Retina (tissue), 1 donor: ENCODE measurements at regions not wholly inside any gene's neighbourhood (a gene's known extent, or its start where the extent isn't known, plus 50 kb on each side); places are given as distances from the start of the nearest gene placed in this dataset.
"Not testable (repeated sequence)": the region's sequence is repeated elsewhere in the genome, so short reads cannot be mapped to it uniquely, and the experiment has no call there.

Experiments
- DNase-seq: peaks from one replicate; pipeline ENCODE4 v3.0.0-alpha.2; 2016

DNA sequence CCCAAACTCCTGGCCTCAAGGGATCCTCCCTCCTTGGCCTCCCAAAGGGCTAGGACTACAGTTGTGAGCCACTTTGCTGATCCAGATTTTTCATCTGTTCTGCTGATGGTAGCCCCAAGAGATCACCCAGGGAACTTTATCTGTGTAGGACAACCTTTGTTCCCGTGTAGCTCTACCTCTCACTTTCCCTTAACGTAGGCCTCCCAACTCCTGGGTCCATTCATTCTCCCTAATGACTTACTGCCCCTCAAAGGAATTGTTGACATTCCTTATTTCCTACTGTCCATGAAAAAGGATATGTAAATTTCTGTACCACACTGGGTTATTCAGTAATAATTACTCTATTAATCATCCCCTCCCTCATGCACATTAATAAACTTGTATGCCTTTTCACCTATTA, 51.0 kb upstream of the PHF24 start:
- no peak for DNase-seq

DNA sequence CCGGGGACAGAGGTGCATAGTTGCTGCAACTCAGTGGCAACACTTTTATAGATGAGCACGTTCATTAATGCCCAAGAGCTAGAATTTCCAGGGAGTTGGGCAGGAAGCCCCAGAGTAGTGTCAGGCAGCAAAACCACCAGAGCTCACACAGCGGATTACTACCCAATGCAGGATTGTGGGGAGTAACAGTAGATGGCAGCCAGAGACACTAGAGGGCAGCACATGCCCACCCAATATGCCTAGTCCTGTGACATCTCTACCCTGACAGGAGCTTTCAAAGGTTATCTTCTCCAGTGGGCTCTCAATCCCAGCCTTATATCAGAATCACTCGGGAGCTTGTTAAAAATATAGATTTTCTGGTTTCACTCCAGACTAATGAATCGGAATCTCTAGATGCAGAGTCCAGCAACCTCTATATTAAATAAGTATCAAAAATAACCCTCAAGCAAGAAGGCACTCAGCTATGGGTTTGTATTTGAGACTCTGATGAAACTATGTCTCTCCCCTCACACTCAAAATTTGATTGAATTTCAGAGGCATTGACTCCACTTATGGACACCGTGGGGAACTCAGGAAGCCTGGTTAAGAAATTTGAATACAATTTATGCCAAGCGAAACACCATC, 58.4 kb upstream of the PHF24 start:
- DNase-seq, result peak; percentile 88

DNA sequence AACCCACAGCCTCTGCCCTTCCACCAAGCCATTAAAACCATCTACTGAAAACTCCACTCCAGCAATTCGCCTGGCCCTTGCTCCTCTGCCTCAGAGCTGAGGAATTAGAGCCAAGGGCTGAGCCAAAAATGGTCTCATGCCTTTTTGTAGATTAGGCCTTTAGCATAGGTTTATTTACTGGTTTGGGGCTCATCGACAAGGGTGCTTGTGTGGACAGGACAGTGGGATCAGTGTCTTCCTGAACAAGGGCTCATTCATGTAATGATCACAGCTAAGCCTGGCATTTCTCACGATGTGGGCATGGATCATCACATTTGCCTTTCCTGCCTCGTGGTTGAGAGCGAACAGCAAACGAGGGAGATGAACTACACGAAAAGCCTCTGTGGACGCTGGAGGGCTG, 59.2 kb upstream of the PHF24 start:
- DNase-seq, result no peak

DNA sequence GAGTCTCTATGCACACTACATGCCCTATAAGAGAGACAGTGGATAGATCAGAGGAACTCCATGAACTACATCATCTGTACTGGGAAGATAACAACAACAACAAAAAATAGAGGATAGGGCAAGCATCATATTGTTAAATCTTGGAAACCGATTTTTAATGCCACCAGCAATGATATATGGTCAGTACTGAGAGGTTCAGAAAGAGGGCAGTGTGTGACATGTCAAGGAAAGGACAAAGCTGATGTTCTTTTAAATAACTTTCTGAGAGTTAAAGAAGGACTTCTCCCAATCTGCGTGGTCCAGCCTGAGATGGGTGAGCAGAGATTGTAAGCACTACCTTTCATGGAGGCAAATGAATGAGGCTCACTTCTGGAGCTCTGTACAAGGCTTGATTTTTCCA, 62.0 kb upstream of the PHF24 start:
- DNase-seq, result no peak

DNA sequence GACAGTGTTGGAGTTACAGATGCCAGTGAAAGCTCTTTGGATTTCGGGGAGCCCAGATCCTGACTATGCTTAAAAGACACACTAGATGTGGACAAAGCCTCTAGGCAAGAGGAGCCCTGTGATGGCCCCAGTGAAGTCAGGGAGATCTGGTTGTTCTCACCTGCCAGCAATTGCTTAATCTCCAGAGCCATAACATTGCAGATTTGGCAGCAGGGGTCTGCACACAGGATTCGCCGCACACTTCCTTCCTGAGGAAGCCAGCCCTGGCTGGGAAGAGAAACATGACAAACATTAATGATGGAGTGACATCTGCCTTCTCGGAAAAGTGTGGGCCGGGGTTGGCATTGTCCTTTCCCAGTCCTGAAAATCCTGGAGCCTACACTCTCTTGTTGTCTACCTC, 65.2 kb upstream of the PHF24 start:
- DNase-seq, result no peak

DNA sequence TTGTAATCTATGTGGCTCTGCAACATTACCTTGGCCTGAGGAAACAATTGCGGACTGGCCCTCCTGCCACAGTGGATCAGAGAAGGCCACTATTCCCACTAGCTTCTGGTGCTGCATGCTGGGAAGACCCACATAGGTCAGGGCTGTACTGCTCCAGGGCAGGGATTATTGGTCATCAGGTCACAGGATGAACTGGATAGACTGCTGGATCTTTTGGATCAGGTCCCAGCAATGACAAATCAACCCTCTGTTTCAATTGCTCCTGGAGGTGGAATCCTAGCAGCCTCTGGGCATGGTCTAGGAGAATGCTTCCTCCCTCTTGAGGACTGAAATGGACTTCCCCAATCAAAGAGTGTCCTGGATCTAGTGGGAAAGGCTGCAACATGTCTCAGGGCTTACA, 66.7 kb upstream of the PHF24 start:
- DNase-seq, result no peak

DNA sequence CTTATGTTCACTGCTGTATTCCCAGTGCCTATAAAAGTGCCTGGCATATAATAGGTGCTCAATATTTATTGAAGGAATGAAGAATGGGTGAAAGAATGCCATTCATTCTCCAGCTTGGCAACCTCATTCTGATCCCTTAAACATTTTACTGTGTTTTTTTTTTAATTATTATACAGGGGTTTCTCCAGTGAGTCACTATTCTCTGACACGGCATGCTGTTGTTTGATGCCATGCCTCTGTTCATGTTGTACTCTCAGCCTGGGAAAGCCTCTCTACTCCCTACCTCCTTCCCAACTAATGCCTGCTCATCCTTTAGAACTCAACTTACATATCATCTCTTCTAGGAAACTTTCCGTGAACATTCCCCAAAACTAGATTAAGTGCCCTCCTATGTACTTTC, 70.2 kb upstream of the PHF24 start:
- DNase-seq, result no peak

DNA sequence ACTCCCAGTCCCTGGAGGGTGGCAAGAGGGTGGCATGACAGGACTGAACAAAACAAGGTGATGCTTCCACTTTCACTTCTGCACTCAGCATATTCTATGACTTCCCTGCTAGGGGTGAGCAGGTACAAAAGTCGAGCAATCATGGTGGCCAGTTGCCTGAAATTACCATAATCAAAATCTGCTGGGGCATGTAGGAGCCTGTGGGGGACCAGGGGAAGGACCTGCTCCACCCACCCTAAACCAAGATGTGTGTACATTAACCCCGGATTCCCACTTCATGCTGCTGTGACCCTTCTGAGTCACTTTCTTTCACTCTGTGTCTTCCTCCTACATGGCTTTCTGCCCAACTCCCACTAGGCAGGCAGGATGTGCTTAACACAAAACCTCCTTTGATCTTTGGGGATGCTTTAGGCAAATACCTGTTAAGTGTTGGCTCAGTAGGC, 73.3 kb upstream of the PHF24 start:
- DNase-seq, result no peak

DNA sequence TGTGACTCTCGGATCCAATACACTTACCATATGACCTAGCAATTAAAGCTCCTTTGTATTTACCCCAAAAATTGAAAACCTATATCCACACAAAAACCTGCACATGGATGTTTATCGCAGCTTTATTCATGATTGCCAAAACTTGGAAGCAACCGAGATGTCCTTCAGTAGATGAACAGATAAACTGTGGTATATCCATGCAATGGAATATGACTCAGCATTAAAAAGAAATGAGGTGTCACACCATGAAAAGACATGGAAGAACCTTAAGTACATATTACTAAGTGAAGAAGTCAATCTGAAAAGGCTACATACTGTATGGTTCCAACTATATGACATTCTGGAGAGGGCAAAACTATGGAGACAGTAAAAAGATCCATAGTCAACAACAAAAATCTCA, 82.0 kb upstream of the PHF24 start:
- no peak for DNase-seq

DNA sequence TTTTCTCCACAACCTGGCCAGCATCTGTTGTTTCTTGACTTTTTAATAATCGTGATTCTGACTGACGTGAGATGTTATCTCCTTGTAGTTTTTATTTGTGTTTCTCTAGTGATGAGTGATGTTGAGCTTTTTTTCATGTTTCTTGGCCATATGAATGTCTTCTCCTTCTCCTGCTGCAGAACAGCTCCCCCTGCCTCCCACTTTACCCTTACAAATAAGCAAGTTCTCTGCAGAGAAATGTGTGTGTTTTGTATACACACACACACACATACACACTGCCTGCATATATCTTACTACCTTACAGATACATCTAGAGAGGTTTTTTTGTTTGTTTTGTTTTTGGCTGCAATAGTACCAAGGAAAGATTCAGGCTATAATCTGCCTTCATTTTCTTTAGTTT, 88.7 kb upstream of the PHF24 start:
- DNase-seq, result no peak

DNA sequence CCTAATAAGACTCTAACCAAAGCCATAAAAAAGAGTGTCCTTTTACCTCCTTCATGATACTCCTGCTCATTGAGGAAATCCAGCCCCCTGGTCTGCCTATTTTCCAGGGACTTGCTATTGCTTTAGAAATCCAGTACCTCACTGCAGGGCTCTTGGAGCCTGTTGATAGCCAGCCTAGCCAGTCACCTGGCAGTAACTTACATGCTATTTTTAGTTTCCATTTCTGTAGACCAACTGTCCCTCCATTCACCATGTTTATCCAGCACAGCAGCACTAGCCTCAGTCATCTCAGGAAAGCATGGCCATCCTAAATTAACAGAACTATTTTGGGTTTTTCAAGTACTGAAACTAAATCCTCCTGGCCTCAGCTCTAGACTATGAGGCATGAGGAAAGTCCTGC, 91.5 kb upstream of the PHF24 start:
- no peak for DNase-seq

DNA sequence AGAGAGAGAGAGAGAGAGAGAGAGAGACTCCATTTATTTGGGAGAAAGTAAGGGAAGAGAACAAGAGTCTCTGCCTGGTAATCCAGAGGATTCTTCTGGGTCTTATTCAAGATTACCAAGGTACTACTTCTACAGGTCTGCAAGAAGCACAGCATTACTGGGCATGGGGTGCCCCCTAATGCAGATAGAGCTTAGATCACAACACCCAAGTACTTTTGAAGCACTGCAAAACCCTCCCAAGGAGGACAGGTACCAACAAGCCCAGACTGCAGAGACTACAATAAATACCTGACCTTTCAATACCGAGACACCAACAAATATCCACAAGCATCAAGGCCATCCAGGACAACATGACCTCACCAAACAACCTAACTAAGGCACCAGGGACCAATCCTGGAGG, 94.7 kb upstream of the PHF24 start:
- no peak for DNase-seq

DNA sequence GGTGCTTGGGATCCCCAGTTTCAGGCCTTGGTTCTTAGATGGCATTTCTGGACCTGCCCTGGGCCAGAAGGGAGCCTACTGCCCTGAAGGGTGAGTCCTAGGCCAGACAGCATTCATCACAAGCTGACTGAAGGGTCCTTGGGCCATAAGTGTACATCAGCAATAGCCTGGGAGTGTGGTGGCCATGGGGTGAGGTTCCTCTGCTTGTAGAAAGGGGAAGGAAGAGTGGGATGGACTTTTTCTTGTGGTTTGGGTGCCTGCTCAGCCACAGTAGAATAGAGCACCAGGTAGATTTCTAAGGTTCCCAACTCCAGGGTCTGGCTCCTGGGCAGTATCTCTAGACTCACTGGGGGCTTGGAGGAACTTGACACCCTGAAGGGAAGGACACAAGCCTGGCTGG, 95.2 kb upstream of the PHF24 start:
- DNase-seq, result no peak

DNA sequence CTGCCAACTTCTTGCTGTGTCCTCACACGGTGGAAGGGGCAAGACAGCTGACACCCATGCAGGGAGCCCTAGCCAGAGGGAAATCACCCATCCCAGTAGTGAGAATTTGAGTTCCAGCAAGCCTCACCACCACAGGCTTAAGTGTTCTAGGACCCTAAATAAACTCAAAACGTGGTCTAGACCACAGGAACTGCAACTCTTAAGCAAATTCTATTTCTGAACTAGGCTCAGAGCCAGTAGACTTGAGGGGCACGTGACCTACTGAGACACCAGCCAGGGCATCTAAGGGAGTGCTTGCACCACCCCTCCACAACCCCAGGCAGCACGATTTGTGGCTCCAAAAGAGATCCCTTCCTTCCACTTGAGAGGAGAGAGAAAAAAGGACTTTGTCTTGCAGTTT, 96.0 kb upstream of the PHF24 start:
- DNase-seq, result no peak

DNA sequence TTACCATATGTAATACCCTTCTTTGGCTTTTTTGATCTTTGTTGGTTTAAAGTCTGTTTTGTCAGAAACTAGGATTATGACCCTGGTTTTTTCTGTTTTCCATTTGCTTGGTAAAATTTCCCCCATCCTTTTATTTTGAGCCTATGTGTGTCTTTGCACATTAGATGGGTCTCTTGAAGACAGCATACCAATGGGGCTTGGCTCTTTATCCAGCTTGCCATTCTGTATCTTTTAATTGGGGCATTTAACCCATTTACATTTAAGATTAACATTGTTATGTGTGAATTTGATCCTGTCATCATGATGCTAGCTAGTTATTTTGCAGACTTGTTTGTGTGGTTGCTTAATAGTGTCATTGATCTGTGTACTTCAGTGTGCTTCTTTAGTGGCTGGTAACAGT, 103.1 kb upstream of the PHF24 start:
- DNase-seq, result not testable (repeated sequence)

DNA sequence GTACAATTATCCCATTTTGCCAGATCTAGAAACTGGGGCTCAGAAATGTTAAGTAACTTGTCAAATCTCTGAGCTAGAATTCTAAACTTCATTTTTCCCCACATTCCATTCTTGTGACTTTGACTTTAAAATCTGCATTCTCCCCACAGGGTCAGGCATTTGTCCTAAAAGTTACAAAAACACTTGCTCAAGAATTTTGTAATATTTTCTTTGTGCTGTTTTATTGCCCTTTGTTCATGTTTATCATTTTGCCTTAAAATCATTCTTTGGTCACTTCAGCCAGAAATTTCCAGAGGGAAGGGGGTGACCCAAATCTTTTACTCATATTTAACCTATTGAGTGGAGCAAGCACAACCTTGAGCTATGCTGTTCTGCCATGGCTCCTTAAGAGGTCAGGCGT, 120.1 kb upstream of the CCL21 start:
- DNase-seq, result no peak

DNA sequence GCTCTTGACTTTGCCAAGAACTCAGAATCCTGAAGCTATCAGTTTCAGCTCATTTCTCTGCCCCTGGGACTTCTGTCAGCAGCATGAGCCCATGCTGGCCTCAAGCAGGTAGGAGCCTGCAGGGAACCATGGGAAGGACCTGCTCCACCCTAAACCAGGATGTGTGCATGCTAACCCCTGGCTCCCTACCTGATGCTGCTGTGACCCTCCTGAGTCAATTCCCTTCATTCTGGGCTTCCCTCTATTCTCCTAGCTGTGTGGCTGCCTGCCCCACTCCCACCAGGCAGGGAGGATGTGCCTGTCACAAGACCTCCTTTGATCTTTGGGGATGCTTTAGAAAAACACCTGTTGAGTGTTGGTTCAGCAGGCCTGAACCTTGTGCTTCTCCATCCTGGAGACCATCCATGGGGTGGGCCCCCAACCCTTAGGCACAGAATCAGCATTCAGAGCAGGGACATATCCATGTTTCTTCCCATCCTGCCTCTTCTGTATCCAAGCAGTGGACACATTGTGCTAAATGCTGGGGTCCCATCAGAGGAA, 117.1 kb upstream of the CCL21 start:
- DNase-seq, result no peak

DNA sequence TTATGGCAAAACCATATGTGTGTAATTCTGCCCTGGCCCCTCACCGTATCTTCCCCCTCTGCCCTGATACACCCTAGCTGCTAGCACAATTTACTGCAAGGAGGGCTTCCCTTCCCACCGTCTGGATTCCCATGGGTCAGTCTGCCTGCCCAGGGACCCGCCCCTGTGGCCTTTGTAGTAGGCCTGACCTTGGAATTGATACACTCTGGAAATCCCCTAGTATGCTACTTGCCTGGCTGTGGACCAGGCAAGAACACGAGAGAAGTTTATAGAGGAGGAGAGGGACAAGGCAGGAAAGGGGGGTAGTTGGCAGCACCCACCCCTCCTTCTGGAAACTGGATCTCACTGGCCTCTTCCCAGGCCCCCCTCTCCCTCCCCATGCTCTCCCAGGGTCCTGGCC, 115.8 kb upstream of the CCL21 start:
- DNase-seq, result no peak

DNA sequence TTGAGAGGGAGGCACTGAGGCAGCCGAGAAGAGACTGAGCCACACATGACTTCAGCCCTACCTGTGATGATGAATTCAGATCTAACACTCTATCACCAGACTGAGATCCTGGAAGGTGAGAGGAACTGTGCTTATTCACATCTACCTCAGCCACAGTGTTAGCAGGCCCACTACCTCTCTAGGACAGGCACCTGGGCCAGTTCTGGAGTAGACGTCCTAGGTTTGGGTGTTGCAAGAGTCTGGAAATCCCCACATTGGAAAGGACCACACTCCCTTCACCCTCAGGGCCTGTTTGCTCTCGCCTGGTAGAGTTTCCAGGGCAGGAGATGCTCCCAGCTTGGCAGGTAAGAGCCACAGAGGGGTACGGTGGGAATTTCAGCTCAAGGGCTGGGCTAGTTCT, 113.8 kb upstream of the CCL21 start:
- no peak for DNase-seq

DNA sequence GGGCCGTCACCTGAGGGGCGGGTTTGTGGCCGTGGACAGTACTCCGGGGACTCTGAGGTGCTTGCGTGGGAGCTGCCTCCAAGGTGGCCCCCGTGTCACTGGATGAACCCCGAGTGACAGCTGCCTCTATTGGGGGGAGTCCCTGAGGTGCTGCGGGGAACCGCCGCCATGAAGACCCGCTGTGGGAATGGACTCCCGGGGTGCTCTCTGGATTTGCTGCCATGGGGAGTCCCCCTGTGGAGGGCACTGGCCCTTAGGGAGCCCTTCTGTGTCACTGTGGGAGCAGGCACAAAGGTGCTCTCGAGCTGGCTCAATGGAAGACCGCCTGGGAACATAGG, 100.2 kb upstream of the CCL21 start:
- peak; percentile 18 for DNase-seq

DNA sequence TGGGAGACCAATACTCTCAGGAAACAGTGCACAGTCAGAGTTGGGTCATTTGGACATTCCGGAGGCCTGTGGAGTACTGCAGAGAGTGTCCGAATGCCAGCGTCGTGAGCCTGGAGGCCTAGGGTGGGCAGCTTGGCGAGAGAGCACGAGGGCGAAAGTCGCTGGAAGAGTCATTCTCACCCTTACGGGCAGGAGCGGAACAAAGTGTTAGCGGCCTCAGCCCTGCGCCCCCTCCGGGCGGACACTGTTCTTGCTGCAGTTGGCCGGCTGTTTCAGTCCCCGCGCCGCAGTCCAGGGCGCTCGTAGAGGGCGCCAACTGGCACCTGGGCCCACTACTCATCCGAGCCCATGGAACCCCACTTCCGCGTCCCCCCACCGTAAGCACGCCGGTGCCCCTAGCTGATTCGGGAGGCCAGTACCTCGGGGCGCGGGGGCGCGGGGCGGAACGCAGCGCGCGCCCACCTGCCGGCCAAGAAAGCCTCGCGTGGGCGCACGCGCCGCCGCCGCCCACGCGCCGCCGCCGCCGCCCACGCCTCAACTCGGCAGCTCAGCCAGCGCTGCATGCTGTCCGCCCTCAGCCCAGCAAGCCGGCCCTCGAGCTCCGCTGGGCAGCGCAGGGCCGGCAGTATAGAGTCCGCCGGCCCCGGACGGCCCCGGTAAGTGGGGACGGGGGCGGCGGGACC, 99.7 kb upstream of the CCL21 start:
- peak; percentile 78 for DNase-seq

DNA sequence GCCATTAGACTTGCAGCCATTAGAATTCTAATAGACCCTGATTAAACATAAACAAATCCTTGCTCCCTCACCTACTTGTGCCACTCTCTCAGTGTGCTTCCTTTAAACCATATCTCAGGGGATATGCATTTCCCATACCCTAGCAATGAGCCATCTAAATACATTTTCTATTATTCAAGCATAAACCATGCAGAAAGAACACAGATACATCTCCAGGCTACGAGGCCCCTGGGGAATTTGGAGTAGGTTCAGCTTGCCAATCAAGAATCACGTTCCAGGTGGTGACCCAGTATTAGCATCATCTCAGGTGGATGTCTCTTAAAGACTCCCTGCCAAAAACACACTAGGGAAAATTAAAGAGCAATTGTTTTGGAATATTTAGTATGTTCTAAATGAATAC, 93.0 kb upstream of the CCL21 start:
- no peak for DNase-seq

DNA sequence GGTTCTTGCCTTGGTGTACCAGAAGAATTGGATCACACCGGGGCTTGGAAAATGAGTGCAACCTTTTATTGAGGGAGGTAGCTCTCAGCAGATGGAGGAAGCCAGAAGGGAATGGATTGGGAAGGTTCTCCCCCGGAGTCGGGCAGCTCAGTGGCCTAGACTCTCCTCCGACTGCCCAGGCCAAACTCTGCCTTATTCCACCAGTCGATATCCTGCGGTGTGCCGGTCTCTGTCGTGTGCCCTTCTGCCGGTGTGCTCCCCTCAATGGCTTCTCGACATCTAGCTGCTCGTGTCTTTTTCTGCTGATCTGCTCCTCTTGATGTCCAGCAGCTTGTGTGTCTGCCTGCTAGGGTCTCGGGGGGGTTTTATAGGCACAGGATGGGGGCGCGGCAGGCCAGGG, 87.4 kb upstream of the CCL21 start:
- no peak for DNase-seq

DNA sequence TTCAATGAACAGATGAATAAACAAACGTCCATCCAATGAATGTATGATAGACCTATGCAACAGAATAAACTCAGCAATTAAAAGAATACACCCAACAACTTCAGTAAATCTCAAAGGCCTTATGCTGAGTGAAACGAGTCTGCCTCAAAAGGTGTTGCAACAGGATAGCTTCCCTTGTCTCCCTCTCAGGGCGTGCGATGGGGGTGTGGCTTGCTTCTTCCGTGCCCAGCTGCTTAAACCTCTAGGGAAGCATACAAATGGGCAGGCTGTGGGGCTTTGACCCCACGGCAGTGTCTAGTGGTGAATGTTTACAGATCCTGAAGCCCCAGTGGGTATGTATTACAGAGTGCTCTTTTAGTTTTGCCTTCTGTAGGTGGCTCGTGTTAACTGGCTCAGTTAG, 87.0 kb upstream of the CCL21 start:
- DNase-seq, result no peak

DNA sequence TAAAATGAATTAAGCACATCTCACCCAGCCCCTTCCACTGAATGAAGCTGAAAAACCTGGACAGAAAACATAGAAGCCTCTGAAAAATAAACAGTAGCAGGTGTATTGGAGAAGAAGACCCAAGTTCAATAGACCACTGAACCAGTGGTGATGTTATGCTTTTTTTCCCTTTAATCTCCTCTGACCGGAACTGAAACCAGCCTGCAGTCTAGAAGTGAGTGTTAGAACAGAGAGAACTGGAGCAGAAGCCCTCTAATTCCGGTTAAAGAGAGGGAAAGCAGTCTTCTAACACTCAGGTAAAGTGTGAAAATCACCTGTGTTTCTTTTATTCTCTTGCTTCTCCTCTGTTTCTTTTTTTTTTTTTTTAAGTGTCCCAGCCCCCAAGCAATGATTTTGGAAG, 83.5 kb upstream of the CCL21 start:
- no peak for DNase-seq
